DOHH2 (cell line): ENCODE measurements at regions not wholly inside any gene's neighbourhood (a gene's known extent, or its start where the extent isn't known, plus 50 kb on each side); places are given as distances from the start of the nearest gene placed in this dataset.

Source experiments
- EZH2phosphoT487 ChIP-seq: fragments of 200-600 bp; sonication (generic); IDR thresholded peaks from 2 replicates; pipeline ENCODE4 v1.6.1; 2017; ENCODE audit warnings: borderline replicate concordance, mild to moderate bottlenecking, antibody characterized with exemption, low read length, moderate library complexity, mixed read lengths
- TF ChIP-seq, protein P1 (sequence below): fragments of 200-600 bp; sonication (generic); IDR thresholded peaks from one replicate; pipeline ENCODE4 v1.5.1; 2014; ENCODE audit warnings: antibody characterized with exemption, mild to moderate bottlenecking, low read depth, low read length; ENCODE audit not compliant: poor library complexity, severe bottlenecking

DNA sequence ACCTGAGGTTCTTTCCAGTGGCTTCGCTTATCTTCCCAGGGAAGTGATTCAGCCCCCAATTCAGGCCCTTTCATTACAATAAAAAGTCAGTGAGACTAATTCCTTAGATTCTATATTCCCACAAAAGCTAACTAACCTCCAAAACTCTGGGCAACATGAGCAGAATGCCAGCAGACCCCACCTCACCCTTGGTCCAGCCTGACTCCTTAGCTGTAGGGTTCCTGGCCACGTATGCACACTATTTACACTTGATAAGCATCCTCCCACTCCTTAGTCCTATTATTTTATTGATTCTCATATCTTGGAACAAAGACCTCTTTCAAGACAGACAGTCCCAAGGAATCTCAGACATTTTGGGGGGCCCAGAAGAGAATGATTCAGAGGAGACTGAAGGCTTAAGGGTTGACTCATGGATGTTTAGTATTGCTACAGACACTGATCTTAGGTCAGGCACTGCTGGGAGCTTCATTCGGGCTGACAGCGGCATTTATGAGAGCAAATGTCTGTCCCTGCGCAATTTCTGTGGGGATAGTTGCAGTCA lies 162.6 kb upstream of the GDF10 start:
- TF ChIP-seq EZH2phosphoT487: no peak
- TF ChIP-seq, protein P1, sequence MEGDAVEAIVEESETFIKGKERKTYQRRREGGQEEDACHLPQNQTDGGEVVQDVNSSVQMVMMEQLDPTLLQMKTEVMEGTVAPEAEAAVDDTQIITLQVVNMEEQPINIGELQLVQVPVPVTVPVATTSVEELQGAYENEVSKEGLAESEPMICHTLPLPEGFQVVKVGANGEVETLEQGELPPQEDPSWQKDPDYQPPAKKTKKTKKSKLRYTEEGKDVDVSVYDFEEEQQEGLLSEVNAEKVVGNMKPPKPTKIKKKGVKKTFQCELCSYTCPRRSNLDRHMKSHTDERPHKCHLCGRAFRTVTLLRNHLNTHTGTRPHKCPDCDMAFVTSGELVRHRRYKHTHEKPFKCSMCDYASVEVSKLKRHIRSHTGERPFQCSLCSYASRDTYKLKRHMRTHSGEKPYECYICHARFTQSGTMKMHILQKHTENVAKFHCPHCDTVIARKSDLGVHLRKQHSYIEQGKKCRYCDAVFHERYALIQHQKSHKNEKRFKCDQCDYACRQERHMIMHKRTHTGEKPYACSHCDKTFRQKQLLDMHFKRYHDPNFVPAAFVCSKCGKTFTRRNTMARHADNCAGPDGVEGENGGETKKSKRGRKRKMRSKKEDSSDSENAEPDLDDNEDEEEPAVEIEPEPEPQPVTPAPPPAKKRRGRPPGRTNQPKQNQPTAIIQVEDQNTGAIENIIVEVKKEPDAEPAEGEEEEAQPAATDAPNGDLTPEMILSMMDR: no peak
